Neural cell (in vitro differentiated cells): ENCODE measurements at regions not wholly inside any gene's neighbourhood (a gene's known extent, or its start where the extent isn't known, plus 50 kb on each side); places are given as distances from the start of the nearest gene placed in this dataset.

Experiments
- H2AFZ ChIP-seq: fragments of 200-600, 300-800 bp; sonication (generic), shearing (Covaris generic); 2 replicates; pipeline ENCODE4 v1.6.0; 2014; ENCODE audit warnings: low read depth, mild to moderate bottlenecking, antibody characterized with exemption, low read length, moderate library complexity
- H3F3A ChIP-seq: fragments of 200-600 bp; shearing (Covaris generic); 2 replicates; pipeline ENCODE4 v1.6.1; 2016; ENCODE audit warnings: mild to moderate bottlenecking, moderate library complexity, mixed read lengths, antibody characterized with exemption, low read length; ENCODE audit not compliant: insufficient read depth, poor library complexity, severe bottlenecking
- H3K27ac ChIP-seq: fragments of 200-600, 300-800 bp; sonication (generic), shearing (Covaris generic); 2 replicates; pipeline ENCODE4 v1.5.1; 2014; ENCODE audit warnings: mild to moderate bottlenecking, low read length, moderate library complexity
- H3K27me3 ChIP-seq: fragments of 300-800, 200-600 bp; sonication (generic), shearing (Covaris generic); 2 replicates; pipeline ENCODE4 v1.6.0; 2014; ENCODE audit warnings: mild to moderate bottlenecking, low read depth, low read length, moderate library complexity; ENCODE audit not compliant: insufficient read depth
- H3K36me3 ChIP-seq: fragments of 300-800, 200-600 bp; sonication (generic), shearing (Covaris generic); 2 replicates; pipeline ENCODE4 v1.5.1; 2014; ENCODE audit warnings: mild to moderate bottlenecking, antibody characterized with exemption, low read length, moderate library complexity; ENCODE audit not compliant: insufficient read depth
- H3K4me2 ChIP-seq: fragments of 300-800, 200-600 bp; sonication (generic), shearing (Covaris generic); 2 replicates; pipeline ENCODE4 v1.6.0; 2014; ENCODE audit warnings: mild to moderate bottlenecking, low read length
- H3K4me3 ChIP-seq: fragments of 300-800, 200-600 bp; sonication (generic), shearing (Covaris generic); 2 replicates; pipeline ENCODE4 v1.5.1; 2014; ENCODE audit warnings: mild to moderate bottlenecking, low read length, moderate library complexity
- H3K79me2 ChIP-seq: fragments of 200-600 bp; shearing (Covaris generic); replicated peaks from 2 replicates; pipeline ENCODE4 v1.6.0; 2014; ENCODE audit warnings: mild to moderate bottlenecking, low read length, moderate library complexity; ENCODE audit not compliant: insufficient read depth
- H3K9ac ChIP-seq: fragments of 300-800, 200-600 bp; sonication (generic), shearing (Covaris generic); 2 replicates; pipeline ENCODE4 v1.6.1; 2016; ENCODE audit warnings: mild to moderate bottlenecking, low read length, mixed read lengths
- H3K9me2 ChIP-seq: fragments of 200-600 bp; shearing (Covaris generic); 2 replicates; pipeline ENCODE4 v1.6.1; 2016; ENCODE audit warnings: mild to moderate bottlenecking, low read length, mixed read lengths; ENCODE audit not compliant: insufficient read depth
- H3K9me3 ChIP-seq: fragments of 200-600, 300-800 bp; sonication (generic), shearing (Covaris generic); 2 replicates; pipeline ENCODE4 v1.6.1; 2016; ENCODE audit warnings: mild to moderate bottlenecking, mixed run types, low read length, moderate library complexity, mixed read lengths
- H4K20me1 ChIP-seq: fragments of 200-600 bp; shearing (Covaris generic); 2 replicates; pipeline ENCODE4 v1.6.1; 2016; ENCODE audit warnings: mild to moderate bottlenecking, mixed run types; ENCODE audit not compliant: insufficient read depth
- CTCF ChIP-seq: fragments of 450-650 bp; IDR thresholded peaks from 2 replicates; pipeline ENCODE4 v1.5.1; 2014; ENCODE audit warnings: antibody characterized with exemption, mild to moderate bottlenecking, moderate library complexity; ENCODE audit not compliant: poor library complexity, severe bottlenecking
- EP300 ChIP-seq: fragments of 450-650 bp; conservative IDR thresholded peaks from 2 replicates; pipeline ENCODE4 v1.6.1; 2014; ENCODE audit warnings: antibody characterized with exemption, mild to moderate bottlenecking, moderate library complexity; ENCODE audit not compliant: poor library complexity, severe bottlenecking
- EZH2 ChIP-seq: fragments of 200-600, 300-800 bp; shearing (Covaris generic), sonication (generic); IDR thresholded peaks from 2 replicates; pipeline ENCODE4 v1.6.1; 2014; ENCODE audit warnings: antibody characterized with exemption, low read length, borderline replicate concordance, mild to moderate bottlenecking; ENCODE audit not compliant: insufficient read depth, poor library complexity, severe bottlenecking
- MXI1 ChIP-seq: fragments of 450-650 bp; conservative IDR thresholded peaks from 2 replicates; pipeline ENCODE4 v1.6.1; 2014; ENCODE audit warnings: antibody characterized with exemption, mild to moderate bottlenecking; ENCODE audit not compliant: poor library complexity, severe bottlenecking
- POLR2AphosphoS5 ChIP-seq: IDR thresholded peaks from 2 replicates; pipeline ENCODE4 v1.6.1; 2012
- RAD21 ChIP-seq: fragments of 450-650 bp; conservative IDR thresholded peaks from 2 replicates; pipeline ENCODE4 v1.6.1; 2014; ENCODE audit warnings: antibody characterized with exemption, mild to moderate bottlenecking, moderate library complexity
- REST ChIP-seq: IDR thresholded peaks from 2 replicates; pipeline ENCODE4 v1.6.1; 2012; ENCODE audit warnings: borderline replicate concordance
- SMC3 ChIP-seq: fragments of 450-650 bp; conservative IDR thresholded peaks from 2 replicates; pipeline ENCODE4 v1.6.1; 2014; ENCODE audit warnings: antibody characterized with exemption, mild to moderate bottlenecking, moderate library complexity; ENCODE audit not compliant: poor library complexity
- TAF1 ChIP-seq: IDR thresholded peaks from 2 replicates; pipeline ENCODE4 v1.6.1; 2012; ENCODE audit warnings: low read depth

- TF ChIP-seq CTCF (no peak), MXI1 (no peak), TAF1 (no peak), RAD21 (no peak), REST (no peak), POLR2AphosphoS5 (no peak), EP300 (no peak), SMC3 (no peak), EZH2 (no peak)
- no peaks in the 10 kb centered on the region for H3K9me2 ChIP-seq
- H3K27ac ChIP-seq: no peak overlapping the region
- no peaks in the 10 kb centered on the region for H3K79me2 ChIP-seq
- no peaks in the 10 kb centered on the region for H3F3A ChIP-seq
- no peaks in the 10 kb centered on the region for H3K27me3 ChIP-seq
- H2AFZ ChIP-seq: no peak overlapping the region
- no peaks in the 10 kb centered on the region for H3K36me3 ChIP-seq
- H3K9me3 ChIP-seq: peaks cover 3% of the 10 kb centered on the region
- H3K4me2 ChIP-seq: no peak overlapping the region
- no peak overlapping the region for H3K9ac ChIP-seq
- no peak overlapping the region for H3K4me3 ChIP-seq
- no peaks in the 10 kb centered on the region for H4K20me1 ChIP-seq
These were observed 102.0 kb upstream of the NFIB start for GRCh38 chr9:14415947-14416346.

GRCh38 chr9:14413812-14414211, 99.9 kb upstream of the NFIB start:
- Histone ChIP-seq H3K36me3 (no peaks in the 10 kb centered on the region), H3K27me3 (no peaks in the 10 kb centered on the region), H3K9me2 (no peaks in the 10 kb centered on the region), H3K9ac (no peak overlapping the region), H3K4me3 (no peak overlapping the region), H3K27ac (no peak overlapping the region), H3K4me2 (no peak overlapping the region), H4K20me1 (no peaks in the 10 kb centered on the region), H2AFZ (no peak overlapping the region), H3K79me2 (no peaks in the 10 kb centered on the region), H3K9me3 (peaks cover 3% of the 10 kb centered on the region), H3F3A (no peaks in the 10 kb centered on the region)
- TF ChIP-seq RAD21 (no peak), POLR2AphosphoS5 (no peak), EP300 (no peak), CTCF (no peak), EZH2 (no peak), SMC3 (no peak), REST (no peak), TAF1 (no peak), MXI1 (no peak)
